ENCODE measurements at regions not wholly inside any gene's neighbourhood (a gene's known extent, or its start where the extent isn't known, plus 50 kb on each side); places are given as distances from the start of the nearest gene placed in this dataset.

GRCh38 chr12:105992849-105993740 is 145.7 kb downstream of the NUAK1 start:
- peak in 4 of 5 donors; percentile 17 to 66 (median 36) for DNase-seq
- Histone ChIP-seq H3K9me3 (ENCODE audit: control insufficient read depth in 2 of 3, insufficient read depth in 1 of 3, low read length in 3 of 3) (no peaks in the 10 kb centered on the region), H3K27me3 (ENCODE audit: control insufficient read depth, insufficient read depth, low read length) (no peaks in the 10 kb centered on the region), H3K4me1 (ENCODE audit: control insufficient read depth in 2 of 3, insufficient read depth in 2 of 3, low read depth in 1 of 3, low read length in 3 of 3) (no peaks in the 10 kb centered on the region), H3K4me3 (ENCODE audit: low read length in 3 of 3) (no peak overlapping the region), H3K36me3 (ENCODE audit: control insufficient read depth in 2 of 3, insufficient read depth in 3 of 3, low read length in 3 of 3) (no peaks in the 10 kb centered on the region), H3K9ac (ENCODE audit: low read length in 3 of 3) (no peak overlapping the region), H3K27ac (ENCODE audit: low read depth in 2 of 2, low read length in 2 of 2) (no peak overlapping the region)
- TF ChIP-seq CTCF (IDR thresholded peaks at IDR 0.05; ENCODE audit: borderline replicate concordance, extremely low read depth, insufficient read depth), result no peak
- intact Hi-C loops (cut with DNase I), result no loop called here
- FAIRE-seq, result no peak

DNA sequence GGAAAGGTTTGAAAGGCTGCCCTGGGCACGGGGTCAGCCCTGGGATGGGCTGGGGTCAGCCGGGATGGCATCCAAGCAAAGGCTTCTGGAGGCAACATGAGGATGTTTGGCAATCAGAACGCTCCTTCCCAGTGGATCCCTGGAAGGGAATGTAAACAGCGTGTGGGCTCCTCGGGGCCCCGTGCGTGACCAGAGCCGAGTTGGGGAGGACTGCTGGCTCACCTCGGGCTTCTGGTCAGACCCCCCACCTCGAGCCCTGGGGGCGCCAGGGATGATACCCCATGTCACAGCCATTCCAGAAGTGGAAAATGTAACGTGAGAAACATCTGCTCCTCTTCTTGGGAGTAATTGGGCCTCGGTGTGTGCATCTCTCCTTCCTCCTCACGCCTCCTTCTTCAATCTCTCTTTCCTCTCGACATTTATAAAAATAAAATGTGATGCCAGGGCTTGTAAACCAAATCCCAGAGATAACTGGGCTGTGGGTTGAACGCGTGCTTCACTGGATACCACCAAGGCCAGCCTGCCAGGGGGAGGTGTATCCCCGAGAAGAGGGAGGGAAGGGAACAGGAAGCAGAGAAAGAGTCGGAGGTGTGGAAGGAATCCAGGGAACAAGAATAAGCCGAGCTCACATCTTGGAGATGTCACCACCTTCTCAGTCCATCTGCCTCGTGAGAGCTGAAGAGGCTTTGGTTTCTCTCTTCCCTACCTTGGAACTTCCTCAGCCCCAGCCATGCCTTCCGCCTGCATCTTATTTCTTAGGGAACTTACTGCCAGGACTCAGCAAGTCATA is 144.8 kb downstream of the NUAK1 start:
- TF ChIP-seq CTCF (IDR thresholded peaks at IDR 0.05; ENCODE audit: borderline replicate concordance, extremely low read depth, insufficient read depth), result no peak
- H3K36me3 ChIP-seq (ENCODE audit: control insufficient read depth in 2 of 3, insufficient read depth in 3 of 3, low read length in 3 of 3), result no peaks in the 10 kb centered on the region
- H3K27ac ChIP-seq (ENCODE audit: low read depth in 2 of 2, low read length in 2 of 2), result no peak overlapping the region
- FAIRE-seq (no peak), DNase-seq (peak in 1 of 5 donors; percentile 9)
- no peaks in the 10 kb centered on the region for H3K4me1 ChIP-seq (ENCODE audit: control insufficient read depth in 2 of 3, insufficient read depth in 2 of 3, low read depth in 1 of 3, low read length in 3 of 3)
- H3K4me3 ChIP-seq (ENCODE audit: low read length in 3 of 3), result no peak overlapping the region
- no peak overlapping the region for H3K9ac ChIP-seq (ENCODE audit: low read length in 3 of 3)
- H3K9me3 ChIP-seq (ENCODE audit: control insufficient read depth in 2 of 3, insufficient read depth in 1 of 3, low read length in 3 of 3), result no peaks in the 10 kb centered on the region
- intact Hi-C loops (cut with DNase I), result no loop called here
- H3K27me3 ChIP-seq (ENCODE audit: control insufficient read depth, insufficient read depth, low read length), result no peaks in the 10 kb centered on the region

DNA sequence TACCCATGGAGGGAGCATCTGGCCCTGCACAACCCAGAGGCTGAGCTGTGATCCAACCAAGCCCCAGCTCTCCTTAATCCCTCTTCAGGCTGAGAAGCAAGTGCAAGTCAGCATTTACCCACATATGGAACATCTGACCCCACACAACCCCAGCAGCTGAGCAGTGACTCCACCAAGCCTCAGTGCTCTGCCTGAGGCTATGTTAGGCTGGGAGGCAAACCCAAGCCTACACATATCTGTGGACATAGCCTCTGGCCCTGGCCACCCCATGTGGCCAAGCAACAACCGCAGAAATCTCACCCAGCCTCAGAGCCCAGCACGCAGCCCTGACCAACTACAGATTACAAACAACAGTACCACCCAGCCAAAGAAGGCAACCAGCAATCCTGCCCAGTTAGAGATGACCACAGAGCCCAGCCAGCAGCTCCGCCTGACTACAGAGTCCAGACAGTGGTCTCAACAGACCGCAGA is 142.8 kb downstream of the NUAK1 start:
- Histone ChIP-seq H3K4me3 (ENCODE audit: low read length in 3 of 3) (no peak overlapping the region), H3K9ac (ENCODE audit: low read length in 3 of 3) (no peak overlapping the region), H3K27me3 (ENCODE audit: control insufficient read depth, insufficient read depth, low read length) (no peaks in the 10 kb centered on the region), H3K36me3 (ENCODE audit: control insufficient read depth in 2 of 3, insufficient read depth in 3 of 3, low read length in 3 of 3) (no peaks in the 10 kb centered on the region), H3K27ac (ENCODE audit: low read depth in 2 of 2, low read length in 2 of 2) (no peak overlapping the region), H3K4me1 (ENCODE audit: control insufficient read depth in 2 of 3, insufficient read depth in 2 of 3, low read depth in 1 of 3, low read length in 3 of 3) (no peaks in the 10 kb centered on the region), H3K9me3 (ENCODE audit: control insufficient read depth in 2 of 3, insufficient read depth in 1 of 3, low read length in 3 of 3) (no peaks in the 10 kb centered on the region)
- no peak for DNase-seq
- FAIRE-seq, result no peak
- intact Hi-C loops (cut with DNase I), result no loop called here
- no peak for TF ChIP-seq CTCF (IDR thresholded peaks at IDR 0.05; ENCODE audit: borderline replicate concordance, extremely low read depth, insufficient read depth)

Measured in kidney (tissue), 13 donors.